ENCODE measurements at regions not wholly inside any gene's neighbourhood (a gene's known extent, or its start where the extent isn't known, plus 50 kb on each side); places are given as distances from the start of the nearest gene placed in this dataset.

DNA sequence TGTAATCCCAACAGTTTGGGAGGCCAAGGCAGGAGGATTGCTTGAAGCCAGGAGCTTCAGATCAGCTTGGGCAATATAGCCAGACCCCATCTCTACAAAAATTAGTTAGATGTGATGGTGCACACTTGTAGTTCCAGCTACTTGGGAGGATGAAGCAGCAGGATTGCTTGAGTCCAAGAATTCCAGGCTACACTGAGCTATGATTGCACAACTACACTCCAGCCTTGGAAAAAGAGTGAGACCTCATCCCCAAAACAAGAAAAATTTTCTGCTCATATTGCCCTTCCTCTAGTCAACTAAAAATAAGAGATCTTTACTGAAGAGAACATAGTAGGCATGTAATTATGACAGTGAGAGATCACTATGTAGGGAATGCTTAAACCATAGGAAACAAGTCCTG, 60.9 kb upstream of the SPATA12 start:
- no peaks in the 10 kb centered on the region for H4K20me1 ChIP-seq (ENCODE audit: insufficient read depth)
- H3K27me3 ChIP-seq (replicated peaks; ENCODE audit: insufficient read depth), result no peaks in the 10 kb centered on the region
- no peaks in the 10 kb centered on the region for H3K9me2 ChIP-seq (ENCODE audit: insufficient read depth)
- no peaks in the 10 kb centered on the region for H3K79me2 ChIP-seq (ENCODE audit: insufficient read depth)
- H3K9ac ChIP-seq, result no peak overlapping the region
- DNase-seq, result no peak
- no peak overlapping the region for H3K4me2 ChIP-seq (ENCODE audit: unreplicated experiment)
- H3K4me1 ChIP-seq (ENCODE audit: insufficient read depth), result peaks cover 15% of the 10 kb centered on the region
- TF ChIP-seq EZH2 (IDR thresholded peaks at IDR 0.05; ENCODE audit: insufficient read depth, poor library complexity, severe bottlenecking), result no peak
- TF ChIP-seq EZH2phosphoT487 (IDR thresholded peaks at IDR 0.05; ENCODE audit: insufficient read depth, low read depth), result no peak
- H3K36me3 ChIP-seq (ENCODE audit: low read depth), result no peaks in the 10 kb centered on the region
- peaks cover 10% of the 10 kb centered on the region; the same call in 1 of the 2 replicates for H3F3A ChIP-seq (ENCODE audit: insufficient read depth)
- no peak overlapping the region for H3K4me3 ChIP-seq
- no peaks in the 10 kb centered on the region for H3K9me3 ChIP-seq (ENCODE audit: low read depth)
- in situ Hi-C loops (cut with MboI), result no loop called here
- H2AFZ ChIP-seq, result no peak overlapping the region
- no peak overlapping the region for H3K27ac ChIP-seq

DNA sequence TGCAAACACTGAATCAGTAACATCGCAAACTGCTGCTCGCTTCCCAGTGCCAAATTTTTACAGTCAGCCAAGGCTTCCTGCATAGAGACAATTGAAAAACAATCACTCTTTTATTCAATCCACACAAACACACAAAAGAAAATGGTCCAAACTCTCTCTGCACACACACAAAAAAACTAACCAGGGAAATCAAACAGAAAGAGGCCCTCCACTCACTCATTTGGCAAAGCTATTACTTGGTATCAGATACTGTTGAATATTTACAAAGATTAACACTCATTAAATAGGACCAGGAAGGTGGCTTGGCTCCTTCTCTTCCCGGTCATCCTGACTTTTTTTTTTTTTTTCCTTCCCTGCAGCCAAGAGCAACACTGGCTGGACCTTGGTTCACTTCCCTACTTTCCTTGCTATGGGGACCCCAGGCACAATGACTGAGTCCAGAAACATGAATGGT, 62.4 kb upstream of the SPATA12 start:
- no peaks in the 10 kb centered on the region for H3K9me2 ChIP-seq (ENCODE audit: insufficient read depth)
- TF ChIP-seq EZH2 (IDR thresholded peaks at IDR 0.05; ENCODE audit: insufficient read depth, poor library complexity, severe bottlenecking) (no peak), EZH2phosphoT487 (IDR thresholded peaks at IDR 0.05; ENCODE audit: insufficient read depth, low read depth) (no peak)
- H3K36me3 ChIP-seq (ENCODE audit: low read depth), result no peaks in the 10 kb centered on the region
- no peaks in the 10 kb centered on the region for H4K20me1 ChIP-seq (ENCODE audit: insufficient read depth)
- H3K79me2 ChIP-seq (ENCODE audit: insufficient read depth), result no peaks in the 10 kb centered on the region
- H3K27ac ChIP-seq, result peak overlapping the region; percentile 29
- WGBS, 2 experiments (ENCODE audit: low coverage in 1 of 2, low lambda C conversion rate in 2 of 2, missing lambda C conversion rate in 2 of 2), result 29 to 44% methylated on average over 3 of the region's 3 CpGs
- no peak overlapping the region for H3K4me3 ChIP-seq
- peaks cover 15% of the 10 kb centered on the region for H3K4me1 ChIP-seq (ENCODE audit: insufficient read depth)
- H3K9me3 ChIP-seq (ENCODE audit: low read depth), result no peaks in the 10 kb centered on the region
- H3K27me3 ChIP-seq (replicated peaks; ENCODE audit: insufficient read depth), result no peaks in the 10 kb centered on the region
- H3F3A ChIP-seq (ENCODE audit: insufficient read depth), result peaks cover 10% of the 10 kb centered on the region; the same call in 1 of the 2 replicates
- no peak overlapping the region for H3K9ac ChIP-seq
- H3K4me2 ChIP-seq (ENCODE audit: unreplicated experiment), result peak overlapping the region; percentile 8
- no peak for DNase-seq
- in situ Hi-C loops (cut with MboI), result no loop called here
- 0 out of 2 replicates have a peak overlapping the region, but pooled peaks have one; percentile 17 for H2AFZ ChIP-seq

GRCh38 chr3:56997675-56998074, 62.8 kb upstream of the SPATA12 start:
- H2AFZ ChIP-seq, result 0 out of 2 replicates have a peak overlapping the region, but pooled peaks have one; percentile 17
- no peaks in the 10 kb centered on the region for H3K9me3 ChIP-seq (ENCODE audit: low read depth)
- no peak overlapping the region for H3K9ac ChIP-seq
- peak; percentile 77 for DNase-seq
- no peaks in the 10 kb centered on the region for H4K20me1 ChIP-seq (ENCODE audit: insufficient read depth)
- H3K27ac ChIP-seq, result peak overlapping the region; percentile 29
- peak overlapping the region; percentile 8 for H3K4me2 ChIP-seq (ENCODE audit: unreplicated experiment)
- H3F3A ChIP-seq (ENCODE audit: insufficient read depth), result peaks cover 10% of the 10 kb centered on the region; the same call in 1 of the 2 replicates
- H3K4me3 ChIP-seq, result no peak overlapping the region
- no peaks in the 10 kb centered on the region for H3K36me3 ChIP-seq (ENCODE audit: low read depth)
- no peaks in the 10 kb centered on the region for H3K9me2 ChIP-seq (ENCODE audit: insufficient read depth)
- in situ Hi-C loops (cut with MboI), result no loop called here
- no peak for TF ChIP-seq EZH2 (IDR thresholded peaks at IDR 0.05; ENCODE audit: insufficient read depth, poor library complexity, severe bottlenecking)
- no peak for TF ChIP-seq EZH2phosphoT487 (IDR thresholded peaks at IDR 0.05; ENCODE audit: insufficient read depth, low read depth)
- H3K79me2 ChIP-seq (ENCODE audit: insufficient read depth), result no peaks in the 10 kb centered on the region
- peaks cover 15% of the 10 kb centered on the region for H3K4me1 ChIP-seq (ENCODE audit: insufficient read depth)
- H3K27me3 ChIP-seq (replicated peaks; ENCODE audit: insufficient read depth), result no peaks in the 10 kb centered on the region
- WGBS, 2 experiments (ENCODE audit: low coverage in 1 of 2, low lambda C conversion rate in 2 of 2, missing lambda C conversion rate in 2 of 2), result 37 to 38% methylated on average over 5 of the region's 5 CpGs

DNA sequence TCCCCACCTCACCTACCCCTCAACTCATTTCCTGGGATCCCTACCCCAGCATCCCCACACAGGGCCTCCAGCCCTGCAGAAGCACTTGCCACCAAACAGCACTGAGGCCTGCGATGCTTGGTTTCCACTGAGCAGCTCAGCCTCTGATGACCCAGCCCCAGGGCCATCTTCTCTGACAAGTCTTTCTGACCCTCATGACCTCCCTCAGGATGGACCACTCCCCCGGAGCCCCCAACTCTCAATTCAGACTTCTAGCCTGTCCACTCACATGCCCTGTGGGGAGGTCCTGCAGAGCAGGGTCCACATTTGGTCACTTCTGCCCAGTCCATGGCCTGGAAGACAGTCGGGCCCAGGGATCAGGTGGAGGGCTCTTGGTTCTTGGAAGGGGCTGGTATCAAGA, 63.4 kb upstream of the SPATA12 start:
- Histone ChIP-seq H3F3A (ENCODE audit: insufficient read depth) (peaks cover 10% of the 10 kb centered on the region; the same call in 1 of the 2 replicates), H3K9ac (0 out of 2 replicates have a peak overlapping the region, but pooled peaks have one; percentile 6), H3K27ac (no peak overlapping the region), H4K20me1 (ENCODE audit: insufficient read depth) (no peaks in the 10 kb centered on the region), H3K4me2 (ENCODE audit: unreplicated experiment) (no peak overlapping the region), H3K9me2 (ENCODE audit: insufficient read depth) (no peaks in the 10 kb centered on the region), H2AFZ (no peak overlapping the region), H3K4me3 (no peak overlapping the region), H3K79me2 (ENCODE audit: insufficient read depth) (no peaks in the 10 kb centered on the region), H3K9me3 (ENCODE audit: low read depth) (no peaks in the 10 kb centered on the region), H3K4me1 (ENCODE audit: insufficient read depth) (peaks cover 15% of the 10 kb centered on the region), H3K27me3 (replicated peaks; ENCODE audit: insufficient read depth) (no peaks in the 10 kb centered on the region), H3K36me3 (ENCODE audit: low read depth) (no peaks in the 10 kb centered on the region)
- DNase-seq, result no peak
- TF ChIP-seq EZH2phosphoT487 (IDR thresholded peaks at IDR 0.05; ENCODE audit: insufficient read depth, low read depth), result no peak
- TF ChIP-seq EZH2 (IDR thresholded peaks at IDR 0.05; ENCODE audit: insufficient read depth, poor library complexity, severe bottlenecking), result no peak
- 69 to 79% methylated on average over 3 of the region's 3 CpGs for WGBS, 2 experiments (ENCODE audit: low coverage in 1 of 2, low lambda C conversion rate in 2 of 2, missing lambda C conversion rate in 2 of 2)
- in situ Hi-C loops (cut with MboI), result no loop called here

- in situ Hi-C loops (cut with MboI), result loop anchor here (5.0 kb wide), 1 partner anchor 292 kb away; no protein-coding TSS in a partner anchor
- peaks cover 15% of the 10 kb centered on the region for H3K4me1 ChIP-seq (ENCODE audit: insufficient read depth)
- H3K9me2 ChIP-seq (ENCODE audit: insufficient read depth), result no peaks in the 10 kb centered on the region
- H3K36me3 ChIP-seq (ENCODE audit: low read depth), result no peaks in the 10 kb centered on the region
- H3K9me3 ChIP-seq (ENCODE audit: low read depth), result no peaks in the 10 kb centered on the region
- H3K4me2 ChIP-seq (ENCODE audit: unreplicated experiment), result no peak overlapping the region
- H3F3A ChIP-seq (ENCODE audit: insufficient read depth), result peaks cover 10% of the 10 kb centered on the region; the same call in 1 of the 2 replicates
- no peaks in the 10 kb centered on the region for H3K79me2 ChIP-seq (ENCODE audit: insufficient read depth)
- no peak overlapping the region for H2AFZ ChIP-seq
- WGBS, 2 experiments (ENCODE audit: low coverage in 1 of 2, low lambda C conversion rate in 2 of 2, missing lambda C conversion rate in 2 of 2), result 58 to 60% methylated on average over 6 of the region's 6 CpGs
- no peak overlapping the region for H3K4me3 ChIP-seq
- no peaks in the 10 kb centered on the region for H4K20me1 ChIP-seq (ENCODE audit: insufficient read depth)
- TF ChIP-seq EZH2 (IDR thresholded peaks at IDR 0.05; ENCODE audit: insufficient read depth, poor library complexity, severe bottlenecking) (no peak), EZH2phosphoT487 (IDR thresholded peaks at IDR 0.05; ENCODE audit: insufficient read depth, low read depth) (no peak)
- H3K9ac ChIP-seq, result no peak overlapping the region
- no peak for DNase-seq
- no peak overlapping the region for H3K27ac ChIP-seq
- H3K27me3 ChIP-seq (replicated peaks; ENCODE audit: insufficient read depth), result no peaks in the 10 kb centered on the region
Measured at GRCh38 chr3:56994391-56994790, 66.1 kb upstream of the SPATA12 start.
